GM12891 (cell line): ENCODE measurements at regions not wholly inside any gene's neighbourhood (a gene's known extent, or its start where the extent isn't known, plus 50 kb on each side); places are given as distances from the start of the nearest gene placed in this dataset.
"Not testable (repeated sequence)": the region's sequence is repeated elsewhere in the genome, so short reads cannot be mapped to it uniquely, and the experiment has no call there.

Experiments used
- DNase-seq: peaks from one replicate; pipeline ENCODE4 v3.0.0; 2011; ENCODE audit warnings: low spot score; ENCODE audit not compliant: insufficient read length
- FAIRE-seq: peaks from 2 replicates; lab custom pipeline; 2011; peaks lifted over from hg19 to GRCh38; lab: Jason Lieb, UNC

GRCh38 chr1:121082995-121083394 lies 101.1 kb downstream of the FAM72B start:
- FAIRE-seq, DNase-seq: not testable (repeated sequence)

- DNase-seq, FAIRE-seq: not testable (repeated sequence)
These were observed 97.9 kb downstream of the FAM72B start for GRCh38 chr1:121086249-121086648.

GRCh38 chr1:121087221-121087620 lies 96.9 kb downstream of the FAM72B start:
- FAIRE-seq, DNase-seq: not testable (repeated sequence)

- DNase-seq, FAIRE-seq: not testable (repeated sequence)
These were observed 95.6 kb downstream of the FAM72B start for GRCh38 chr1:121088568-121088967.

- FAIRE-seq, DNase-seq: not testable (repeated sequence)
These were observed 91.7 kb downstream of the FAM72B start for GRCh38 chr1:121092329-121092968.

- not testable (repeated sequence) for FAIRE-seq, DNase-seq
These were observed 89.1 kb downstream of the FAM72B start for GRCh38 chr1:121095014-121095413.

- not testable (repeated sequence) for DNase-seq, FAIRE-seq
These were observed 86.8 kb downstream of the FAM72B start for GRCh38 chr1:121097127-121097866.

GRCh38 chr1:121097867-121098215 lies 86.3 kb downstream of the FAM72B start:
- FAIRE-seq, DNase-seq: not testable (repeated sequence)

- not testable (repeated sequence) for FAIRE-seq, DNase-seq
These were observed 75.1 kb downstream of the FAM72B start for GRCh38 chr1:121109025-121109424.

- DNase-seq = not testable (repeated sequence)
These were observed 67.4 kb downstream of the FAM72B start for GRCh38 chr1:121116522-121117297.

GRCh38 chr1:121117298-121117611 lies 66.9 kb downstream of the FAM72B start:
- not testable (repeated sequence) for FAIRE-seq, DNase-seq

More at GRCh38 chr1:121116522-121117297, 67.4 kb downstream of the FAM72B start:
- not testable (repeated sequence) for FAIRE-seq

- DNase-seq, FAIRE-seq: not testable (repeated sequence)
These were observed 66.3 kb downstream of the FAM72B start for GRCh38 chr1:121117622-121118479.
